Progenitor cell of endocrine pancreas (in vitro differentiated cells): ENCODE measurements at regions not wholly inside any gene's neighbourhood (a gene's known extent, or its start where the extent isn't known, plus 50 kb on each side); places are given as distances from the start of the nearest gene placed in this dataset.

ENCODE experiments used
- DNase-seq: peaks from one replicate; pipeline ENCODE4 v3.0.0; 2021; ENCODE audit warnings: low spot score; ENCODE audit not compliant: unreplicated experiment
- H3K27ac Mint-ChIP-seq: 2 replicates; pipeline ENCODE4 v1.8.0; 2021; ENCODE audit warnings: mild to moderate bottlenecking, moderate library complexity, mixed read lengths
- H3K27me3 Mint-ChIP-seq: 2 replicates; pipeline ENCODE4 v1.8.0; 2021; ENCODE audit warnings: mixed read lengths
- H3K36me3 Mint-ChIP-seq: 2 replicates; pipeline ENCODE4 v1.8.0; 2022; ENCODE audit warnings: mixed read lengths; ENCODE audit not compliant: insufficient read depth
- H3K4me1 Mint-ChIP-seq: 2 replicates; pipeline ENCODE4 v1.8.0; 2021; ENCODE audit warnings: low read depth, mixed read lengths
- H3K4me3 Mint-ChIP-seq: 2 replicates; pipeline ENCODE4 v1.8.0; 2021; ENCODE audit warnings: low read depth, mild to moderate bottlenecking, moderate library complexity, mixed read lengths
- H3K9me3 Mint-ChIP-seq: 2 replicates; pipeline ENCODE4 v1.8.0; 2021; ENCODE audit warnings: low read depth, mixed read lengths
- CTCF ChIP-seq: fragments of 200-600 bp; sonication (generic); IDR thresholded peaks from one replicate; pipeline ENCODE4 v1.5.0; 2021; ENCODE audit warnings: antibody characterized with exemption, mild to moderate bottlenecking; ENCODE audit not compliant: unreplicated experiment

- TF ChIP-seq CTCF, result no peak
- no peaks in the 10 kb centered on the region for H3K27me3 Mint-ChIP-seq
- H3K9me3 Mint-ChIP-seq, result no peaks in the 10 kb centered on the region
- H3K36me3 Mint-ChIP-seq, result no peaks in the 10 kb centered on the region
- H3K27ac Mint-ChIP-seq, result no peak overlapping the region
- no peak overlapping the region for H3K4me3 Mint-ChIP-seq
- DNase-seq, result no peak
- peaks cover 9% of the 10 kb centered on the region for H3K4me1 Mint-ChIP-seq
Measured at GRCh38 chr11:95331161-95331560, 100.2 kb upstream of the SESN3 start.

- Mint-ChIP-seq H3K4me1 (peaks cover 9% of the 10 kb centered on the region), H3K27ac (no peak overlapping the region), H3K36me3 (no peaks in the 10 kb centered on the region), H3K4me3 (no peak overlapping the region), H3K27me3 (no peaks in the 10 kb centered on the region), H3K9me3 (no peaks in the 10 kb centered on the region)
- TF ChIP-seq CTCF, result no peak
- no peak for DNase-seq
Measured at GRCh38 chr11:95330302-95330701, 99.3 kb upstream of the SESN3 start.

GRCh38 chr11:95327273-95327948, 96.4 kb upstream of the SESN3 start:
- Mint-ChIP-seq H3K27ac (no peak overlapping the region), H3K4me3 (no peak overlapping the region), H3K27me3 (no peaks in the 10 kb centered on the region), H3K9me3 (peaks cover 2% of the 10 kb centered on the region), H3K4me1 (peaks cover 9% of the 10 kb centered on the region), H3K36me3 (peaks cover 2% of the 10 kb centered on the region)
- TF ChIP-seq CTCF, result no peak
- no peak for DNase-seq

DNA sequence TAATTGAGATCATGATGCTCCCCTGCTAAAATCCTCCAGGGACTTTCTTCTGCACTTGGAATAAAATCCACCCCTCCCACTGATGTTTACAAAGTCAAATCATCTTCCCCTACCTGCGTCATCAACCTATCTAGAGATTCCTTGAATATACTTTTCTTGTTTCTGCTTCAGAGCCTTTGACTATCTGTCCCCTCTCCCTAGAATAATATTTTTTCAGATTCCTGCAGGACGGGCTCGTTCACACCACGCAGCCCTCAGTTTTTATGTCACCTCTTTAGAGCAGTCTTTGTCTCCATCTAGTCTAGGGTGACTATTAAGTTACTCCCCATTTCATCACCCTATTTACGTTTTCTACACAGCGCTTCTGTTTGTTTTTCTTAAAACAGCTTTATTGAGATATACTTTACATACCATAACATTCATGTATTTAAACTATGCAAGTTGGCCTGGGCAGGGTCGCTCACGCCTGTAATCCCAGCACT, 94.8 kb upstream of the SESN3 start:
- Mint-ChIP-seq H3K27ac (no peak overlapping the region), H3K4me3 (no peak overlapping the region), H3K27me3 (no peaks in the 10 kb centered on the region), H3K9me3 (peaks cover 6% of the 10 kb centered on the region), H3K4me1 (peaks cover 9% of the 10 kb centered on the region), H3K36me3 (peaks cover 3% of the 10 kb centered on the region)
- TF ChIP-seq CTCF, result no peak
- DNase-seq, result no peak

DNA sequence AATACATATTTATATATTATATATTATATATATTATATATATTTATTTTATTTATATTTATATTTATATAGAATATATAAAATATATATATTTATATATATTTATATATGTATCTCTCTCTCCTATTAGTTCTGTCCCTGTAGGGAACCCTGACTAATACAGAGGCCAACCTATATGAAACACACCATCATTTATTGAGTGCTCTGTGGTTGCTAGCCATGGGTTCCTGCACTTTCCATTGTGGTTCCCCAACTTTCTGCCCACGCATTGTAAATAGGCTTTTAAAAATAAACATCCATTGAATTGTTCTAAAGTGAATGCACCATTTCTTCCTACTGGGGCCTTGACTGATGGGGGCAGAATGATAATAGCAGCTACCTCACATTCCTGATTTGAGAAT, 93.8 kb upstream of the SESN3 start:
- Mint-ChIP-seq H3K4me1 (peaks cover 9% of the 10 kb centered on the region), H3K9me3 (peaks cover 6% of the 10 kb centered on the region), H3K4me3 (no peak overlapping the region), H3K27ac (no peak overlapping the region), H3K36me3 (peaks cover 3% of the 10 kb centered on the region), H3K27me3 (no peaks in the 10 kb centered on the region)
- no peak for TF ChIP-seq CTCF
- DNase-seq, result no peak
